Hepatocyte (in vitro differentiated cells): ENCODE measurements at regions not wholly inside any gene's neighbourhood (a gene's known extent, or its start where the extent isn't known, plus 50 kb on each side); places are given as distances from the start of the nearest gene placed in this dataset.

Source experiments
- EZH2 ChIP-seq: fragments of 200-600 bp; sonication (generic); IDR thresholded peaks from 2 replicates; pipeline ENCODE4 v1.6.1; 2016; ENCODE audit warnings: antibody characterized with exemption, mild to moderate bottlenecking, borderline replicate concordance
- EZH2phosphoT487 ChIP-seq: fragments of 200-600 bp; sonication (generic); IDR thresholded peaks from one replicate; pipeline ENCODE4 v1.6.1; 2018; ENCODE audit warnings: antibody characterized with exemption, mild to moderate bottlenecking, low read depth, moderate library complexity; ENCODE audit not compliant: unreplicated experiment, severe bottlenecking
- TF ChIP-seq, protein P1 (sequence below): fragments of 200-600 bp; sonication (generic); IDR thresholded peaks from 2 replicates; pipeline ENCODE4 v1.5.1; 2016; ENCODE audit warnings: antibody characterized with exemption, mild to moderate bottlenecking; ENCODE audit not compliant: poor library complexity

- TF ChIP-seq, protein P1, sequence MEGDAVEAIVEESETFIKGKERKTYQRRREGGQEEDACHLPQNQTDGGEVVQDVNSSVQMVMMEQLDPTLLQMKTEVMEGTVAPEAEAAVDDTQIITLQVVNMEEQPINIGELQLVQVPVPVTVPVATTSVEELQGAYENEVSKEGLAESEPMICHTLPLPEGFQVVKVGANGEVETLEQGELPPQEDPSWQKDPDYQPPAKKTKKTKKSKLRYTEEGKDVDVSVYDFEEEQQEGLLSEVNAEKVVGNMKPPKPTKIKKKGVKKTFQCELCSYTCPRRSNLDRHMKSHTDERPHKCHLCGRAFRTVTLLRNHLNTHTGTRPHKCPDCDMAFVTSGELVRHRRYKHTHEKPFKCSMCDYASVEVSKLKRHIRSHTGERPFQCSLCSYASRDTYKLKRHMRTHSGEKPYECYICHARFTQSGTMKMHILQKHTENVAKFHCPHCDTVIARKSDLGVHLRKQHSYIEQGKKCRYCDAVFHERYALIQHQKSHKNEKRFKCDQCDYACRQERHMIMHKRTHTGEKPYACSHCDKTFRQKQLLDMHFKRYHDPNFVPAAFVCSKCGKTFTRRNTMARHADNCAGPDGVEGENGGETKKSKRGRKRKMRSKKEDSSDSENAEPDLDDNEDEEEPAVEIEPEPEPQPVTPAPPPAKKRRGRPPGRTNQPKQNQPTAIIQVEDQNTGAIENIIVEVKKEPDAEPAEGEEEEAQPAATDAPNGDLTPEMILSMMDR: no peak
- TF ChIP-seq EZH2: no peak
- no peak for TF ChIP-seq EZH2phosphoT487
Measured at GRCh38 chr3:57004229-57004628, 56.2 kb upstream of the SPATA12 start.
